SH-SY5Y (cell line): ENCODE measurements at regions not wholly inside any gene's neighbourhood (a gene's known extent, or its start where the extent isn't known, plus 50 kb on each side); places are given as distances from the start of the nearest gene placed in this dataset.

ENCODE experiments used
- GATA2 ChIP-seq: IDR thresholded peaks from 2 replicates; pipeline ENCODE4 v1.6.1; 2011; ENCODE audit warnings: mild to moderate bottlenecking, low read depth, low read length
- GATA3 ChIP-seq: IDR thresholded peaks from 2 replicates; pipeline ENCODE4 v1.6.1; 2011; ENCODE audit warnings: low read depth, mild to moderate bottlenecking, low read length, moderate library complexity

DNA sequence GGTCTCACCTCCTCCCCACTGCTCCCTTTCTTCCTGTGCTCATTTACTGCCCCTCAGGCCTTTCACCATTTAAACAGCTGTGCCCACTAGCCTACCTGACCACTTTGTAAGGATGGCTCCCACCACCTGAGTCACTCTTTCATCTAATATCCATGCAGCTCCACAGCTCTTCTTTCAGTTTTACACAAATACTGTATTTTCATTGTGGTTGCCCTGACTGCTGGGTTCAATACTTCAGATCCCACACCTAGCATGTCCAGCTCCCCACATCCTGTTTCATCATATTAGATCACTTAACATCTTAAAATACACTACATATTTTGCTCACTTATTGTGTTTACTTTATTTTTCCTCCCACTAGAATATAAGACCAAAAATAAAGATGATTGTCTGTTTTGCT, 1110.6 kb downstream of the TSN start:
- TF ChIP-seq GATA2 = no peak
- TF ChIP-seq GATA3 = no peak
